Peyer's patch (tissue), 4 donors: ENCODE measurements at regions not wholly inside any gene's neighbourhood (a gene's known extent, or its start where the extent isn't known, plus 50 kb on each side); places are given as distances from the start of the nearest gene placed in this dataset.

Experiments used
- POLR2A ChIP-seq, 2 donors: fragments of 450-650 bp; IDR thresholded peaks; one replicate each; pipeline ENCODE4 v1.5.1; 2017; ENCODE audit warnings: antibody characterized with exemption in 2 of 2, mild to moderate bottlenecking in 2 of 2, moderate library complexity in 2 of 2
- TF ChIP-seq, protein P1 (sequence below), 6 experiments: fragments of 450-650 bp in 4 of 6; fragments of 200-600 bp in 2 of 6; sonication (generic) in 1 of 6; IDR thresholded peaks; one replicate each; pipeline ENCODE4 v1.5.1; 2017 to 2019; ENCODE audit warnings: antibody characterized with exemption in 6 of 6, mild to moderate bottlenecking in 3 of 6, moderate library complexity in 1 of 6

DNA sequence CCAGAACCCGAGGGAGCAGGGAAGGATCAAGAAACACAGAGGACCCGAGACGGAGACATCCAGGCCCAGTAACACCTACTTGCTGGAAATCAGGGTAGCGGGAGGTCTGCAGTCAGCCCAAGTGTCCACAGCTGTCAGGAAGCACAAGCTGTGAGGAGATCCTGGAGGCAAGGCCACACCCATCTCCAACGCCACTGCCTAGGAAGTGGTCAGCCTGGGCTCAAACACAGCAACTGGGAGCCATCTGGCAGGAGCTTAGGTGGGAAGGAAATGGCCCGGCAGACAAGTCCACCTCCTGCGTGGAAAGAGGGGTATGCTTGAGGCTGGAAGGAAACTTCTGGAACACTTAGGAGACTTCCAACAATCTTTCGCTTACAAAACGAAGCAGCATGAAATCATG is 407.1 kb downstream of the VPS13C start:
- no peak for TF ChIP-seq POLR2A (IDR thresholded peaks at IDR 0.05)
- TF ChIP-seq, protein P1, sequence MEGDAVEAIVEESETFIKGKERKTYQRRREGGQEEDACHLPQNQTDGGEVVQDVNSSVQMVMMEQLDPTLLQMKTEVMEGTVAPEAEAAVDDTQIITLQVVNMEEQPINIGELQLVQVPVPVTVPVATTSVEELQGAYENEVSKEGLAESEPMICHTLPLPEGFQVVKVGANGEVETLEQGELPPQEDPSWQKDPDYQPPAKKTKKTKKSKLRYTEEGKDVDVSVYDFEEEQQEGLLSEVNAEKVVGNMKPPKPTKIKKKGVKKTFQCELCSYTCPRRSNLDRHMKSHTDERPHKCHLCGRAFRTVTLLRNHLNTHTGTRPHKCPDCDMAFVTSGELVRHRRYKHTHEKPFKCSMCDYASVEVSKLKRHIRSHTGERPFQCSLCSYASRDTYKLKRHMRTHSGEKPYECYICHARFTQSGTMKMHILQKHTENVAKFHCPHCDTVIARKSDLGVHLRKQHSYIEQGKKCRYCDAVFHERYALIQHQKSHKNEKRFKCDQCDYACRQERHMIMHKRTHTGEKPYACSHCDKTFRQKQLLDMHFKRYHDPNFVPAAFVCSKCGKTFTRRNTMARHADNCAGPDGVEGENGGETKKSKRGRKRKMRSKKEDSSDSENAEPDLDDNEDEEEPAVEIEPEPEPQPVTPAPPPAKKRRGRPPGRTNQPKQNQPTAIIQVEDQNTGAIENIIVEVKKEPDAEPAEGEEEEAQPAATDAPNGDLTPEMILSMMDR (IDR thresholded peaks at IDR 0.05) = no peak
